Glutamatergic neuron (in vitro differentiated cells): ENCODE measurements at regions not wholly inside any gene's neighbourhood (a gene's known extent, or its start where the extent isn't known, plus 50 kb on each side); places are given as distances from the start of the nearest gene placed in this dataset.

Source experiments
- DNase-seq: peaks from one replicate; pipeline ENCODE4 v3.0.0; 2022
- H3K27ac Mint-ChIP-seq: one replicate; pipeline ENCODE4 v1.8.0; 2020; ENCODE audit warnings: mild to moderate bottlenecking, mixed read lengths, inconsistent platforms; ENCODE audit not compliant: unreplicated experiment
- H3K27me3 Mint-ChIP-seq: one replicate; pipeline ENCODE4 v1.8.0; 2020; ENCODE audit warnings: mild to moderate bottlenecking, moderate library complexity, mixed read lengths, inconsistent platforms; ENCODE audit not compliant: unreplicated experiment
- H3K36me3 Mint-ChIP-seq: one replicate; pipeline ENCODE4 v1.8.0; 2020; ENCODE audit warnings: mild to moderate bottlenecking, mixed read lengths, inconsistent platforms; ENCODE audit not compliant: unreplicated experiment
- H3K4me1 Mint-ChIP-seq: one replicate; pipeline ENCODE4 v1.8.0; 2020; ENCODE audit warnings: mild to moderate bottlenecking, low read depth, mixed read lengths, inconsistent platforms; ENCODE audit not compliant: unreplicated experiment
- H3K4me3 Mint-ChIP-seq: one replicate; pipeline ENCODE4 v1.8.0; 2020; ENCODE audit warnings: mild to moderate bottlenecking, mixed read lengths, inconsistent platforms; ENCODE audit not compliant: unreplicated experiment
- H3K9me3 Mint-ChIP-seq: one replicate; pipeline ENCODE4 v1.8.0; 2020; ENCODE audit warnings: mild to moderate bottlenecking, moderate library complexity, mixed read lengths, inconsistent platforms; ENCODE audit not compliant: unreplicated experiment
- CTCF ChIP-seq: fragments of 200-600 bp; sonication (generic); IDR thresholded peaks from one replicate; pipeline ENCODE4 v1.5.0; 2021; ENCODE audit not compliant: partially characterized antibody, unreplicated experiment

DNA sequence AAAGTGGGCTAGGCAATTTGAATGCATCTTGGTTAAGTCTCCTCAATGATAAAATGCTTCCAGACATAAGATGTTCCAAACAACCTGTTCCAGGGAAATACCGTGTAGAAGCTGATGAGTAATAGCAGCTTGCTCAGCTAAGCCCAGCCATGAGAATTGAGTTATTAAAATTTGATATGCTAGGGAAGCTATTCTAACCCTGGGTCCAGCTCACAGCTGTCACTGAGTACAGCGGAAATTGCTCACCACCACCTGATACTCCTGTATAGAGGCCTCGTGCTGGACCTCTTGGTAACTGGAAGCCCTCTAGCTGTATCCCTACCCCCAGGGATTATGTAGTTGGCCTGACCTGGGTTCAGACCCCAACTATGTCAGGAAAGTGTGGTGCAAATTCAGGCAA lies 521.3 kb upstream of the TRPC7 start:
- Mint-ChIP-seq H3K4me1 (no peaks in the 10 kb centered on the region), H3K36me3 (no peaks in the 10 kb centered on the region), H3K27me3 (no peaks in the 10 kb centered on the region), H3K9me3 (no peaks in the 10 kb centered on the region), H3K27ac (no peak overlapping the region), H3K4me3 (no peak overlapping the region)
- TF ChIP-seq CTCF = no peak
- DNase-seq = no peak

DNA sequence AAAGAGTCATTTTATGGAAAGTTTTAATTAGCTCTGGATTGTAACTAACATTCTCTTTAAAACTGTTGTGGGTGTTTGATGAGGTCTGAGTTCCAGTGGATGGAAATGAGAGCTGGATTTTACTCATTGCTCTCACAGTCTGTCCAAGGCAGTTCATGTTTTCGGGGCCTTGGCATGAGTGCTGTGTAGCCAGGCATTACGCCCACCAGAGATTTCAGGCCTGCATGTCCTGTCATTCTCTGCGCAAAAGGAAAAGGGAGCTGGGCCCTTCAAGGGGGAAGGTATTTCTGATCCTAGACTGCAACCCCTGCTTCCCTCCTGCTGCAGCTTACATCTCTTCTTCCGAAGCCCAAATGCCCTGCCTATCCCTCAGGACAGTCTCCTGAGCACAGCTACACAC lies 499.6 kb upstream of the TRPC7 start:
- TF ChIP-seq CTCF = no peak
- H3K27me3 Mint-ChIP-seq = no peaks in the 10 kb centered on the region
- no peaks in the 10 kb centered on the region for H3K36me3 Mint-ChIP-seq
- DNase-seq = no peak
- H3K4me1 Mint-ChIP-seq = no peaks in the 10 kb centered on the region
- no peak overlapping the region for H3K4me3 Mint-ChIP-seq
- no peaks in the 10 kb centered on the region for H3K9me3 Mint-ChIP-seq
- no peak overlapping the region for H3K27ac Mint-ChIP-seq

GRCh38 chr5:136856648-136857047 lies 491.3 kb upstream of the TRPC7 start:
- H3K27me3 Mint-ChIP-seq = no peaks in the 10 kb centered on the region
- TF ChIP-seq CTCF = no peak
- no peak overlapping the region for H3K27ac Mint-ChIP-seq
- no peaks in the 10 kb centered on the region for H3K36me3 Mint-ChIP-seq
- H3K9me3 Mint-ChIP-seq = no peaks in the 10 kb centered on the region
- H3K4me3 Mint-ChIP-seq = no peak overlapping the region
- no peak for DNase-seq
- H3K4me1 Mint-ChIP-seq = no peaks in the 10 kb centered on the region

DNA sequence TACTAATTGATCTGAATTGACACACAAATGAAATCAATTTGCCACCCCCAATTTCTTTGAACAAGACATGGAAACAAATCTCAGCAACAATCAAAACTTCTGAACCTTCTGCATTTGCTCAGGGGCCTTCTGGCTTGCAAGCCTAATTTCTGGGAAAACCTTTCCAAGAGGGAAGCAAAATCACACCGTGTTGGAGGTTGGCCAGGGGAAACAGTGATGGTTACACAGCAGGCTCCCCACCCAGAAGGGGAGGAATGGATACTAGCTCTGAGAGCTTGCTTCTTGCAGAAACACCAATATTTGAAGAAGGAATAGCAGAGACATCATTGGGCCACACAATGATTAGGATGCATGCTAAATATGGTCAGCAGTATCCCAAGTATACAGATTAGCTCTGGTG lies 488.6 kb upstream of the TRPC7 start:
- H3K27me3 Mint-ChIP-seq = peaks cover 2% of the 10 kb centered on the region
- no peaks in the 10 kb centered on the region for H3K4me1 Mint-ChIP-seq
- H3K27ac Mint-ChIP-seq = no peak overlapping the region
- no peak for TF ChIP-seq CTCF
- peaks cover 3% of the 10 kb centered on the region for H3K9me3 Mint-ChIP-seq
- no peak overlapping the region for H3K4me3 Mint-ChIP-seq
- no peak for DNase-seq
- H3K36me3 Mint-ChIP-seq = peaks cover 10% of the 10 kb centered on the region

GRCh38 chr5:136840601-136841000 lies 475.3 kb upstream of the TRPC7 start:
- no peak overlapping the region for H3K27ac Mint-ChIP-seq
- H3K27me3 Mint-ChIP-seq = peaks cover 3% of the 10 kb centered on the region
- H3K36me3 Mint-ChIP-seq = no peaks in the 10 kb centered on the region
- no peaks in the 10 kb centered on the region for H3K4me1 Mint-ChIP-seq
- DNase-seq = no peak
- no peak for TF ChIP-seq CTCF
- H3K4me3 Mint-ChIP-seq = no peak overlapping the region
- peaks cover 1% of the 10 kb centered on the region for H3K9me3 Mint-ChIP-seq
